SK-N-SH (cell line): ENCODE measurements at regions not wholly inside any gene's neighbourhood (a gene's known extent, or its start where the extent isn't known, plus 50 kb on each side); places are given as distances from the start of the nearest gene placed in this dataset.

Experiments used
- CHD2 ChIP-seq: fragments of 150-350 bp; IDR thresholded peaks from 2 replicates; pipeline ENCODE4 v1.6.1; 2018; ENCODE audit warnings: low read length; ENCODE audit not compliant: partially characterized antibody
- EP300 ChIP-seq, 2 experiments: IDR thresholded peaks; 2 replicates each; pipeline versions ENCODE4 v1.4.0 to v1.6.1; 2012; ENCODE audit warnings: borderline replicate concordance in 1 of 2, low read depth in 1 of 2, low read length in 1 of 2
- EZH2phosphoT487 ChIP-seq: fragments of 200-600 bp; sonication (generic); IDR thresholded peaks from 2 replicates; pipeline ENCODE4 v1.6.1; 2017; ENCODE audit warnings: low read depth, mixed run types, mild to moderate bottlenecking, antibody characterized with exemption, moderate library complexity, borderline replicate concordance
- POLR2AphosphoS5 ChIP-seq: IDR thresholded peaks from 2 replicates; pipeline ENCODE4 v1.6.1; 2012; ENCODE audit warnings: low read depth, low read length
- RAD21 ChIP-seq: IDR thresholded peaks from 2 replicates; pipeline ENCODE4 v1.6.1; 2012; ENCODE audit warnings: mild to moderate bottlenecking, low read length
- RCOR1 ChIP-seq: fragments of 150-350 bp; IDR thresholded peaks from 2 replicates; pipeline ENCODE4 v1.6.1; 2017; ENCODE audit warnings: antibody characterized with exemption, low read length
- RFX5 ChIP-seq: IDR thresholded peaks from 2 replicates; pipeline ENCODE4 v1.6.1; 2012; ENCODE audit warnings: mild to moderate bottlenecking, improper control_type of control experiment, low read length
- RXRA ChIP-seq: IDR thresholded peaks from 2 replicates; pipeline ENCODE4 v1.4.0; 2012; ENCODE audit warnings: low read depth, mild to moderate bottlenecking, borderline replicate concordance
- TCF12 ChIP-seq: IDR thresholded peaks from 2 replicates; pipeline ENCODE4 v1.4.0; 2012
- TF ChIP-seq, protein P1 (sequence below): fragments of 150-350 bp; IDR thresholded peaks from 2 replicates; pipeline ENCODE4 v1.6.1; 2017; ENCODE audit warnings: antibody characterized with exemption, low read length, low read depth, borderline replicate concordance
- TF ChIP-seq, protein P2 (sequence below): fragments of 200-600 bp; sonication (generic); IDR thresholded peaks from 2 replicates; pipeline ENCODE4 v1.6.1; 2017; ENCODE audit warnings: antibody characterized with exemption, mild to moderate bottlenecking, moderate library complexity
- TF ChIP-seq, protein P3 (sequence below): IDR thresholded peaks from 2 replicates; pipeline ENCODE4 v1.6.1; 2012; ENCODE audit warnings: mild to moderate bottlenecking, low read depth, low read length, moderate library complexity

DNA sequence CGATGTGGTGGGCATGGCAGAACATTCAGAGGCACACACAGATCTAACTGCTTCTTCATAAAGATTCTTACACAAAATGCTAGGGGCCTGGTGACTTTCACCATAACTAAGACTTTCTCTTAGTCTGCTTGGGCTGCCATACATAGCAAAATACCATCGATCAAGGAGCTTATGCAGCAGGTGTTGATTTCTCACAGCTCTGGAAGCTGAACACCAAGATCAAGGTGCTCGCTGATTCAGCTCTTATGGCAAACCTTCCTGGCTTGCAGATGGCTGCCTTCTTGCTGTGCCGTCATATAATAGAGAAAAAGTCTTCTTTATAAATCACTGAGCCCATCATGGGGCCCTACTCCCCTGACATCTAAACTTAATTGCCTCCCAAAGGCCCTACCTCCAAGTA is 487.3 kb downstream of the AJAP1 start:
- TF ChIP-seq, protein P1, sequence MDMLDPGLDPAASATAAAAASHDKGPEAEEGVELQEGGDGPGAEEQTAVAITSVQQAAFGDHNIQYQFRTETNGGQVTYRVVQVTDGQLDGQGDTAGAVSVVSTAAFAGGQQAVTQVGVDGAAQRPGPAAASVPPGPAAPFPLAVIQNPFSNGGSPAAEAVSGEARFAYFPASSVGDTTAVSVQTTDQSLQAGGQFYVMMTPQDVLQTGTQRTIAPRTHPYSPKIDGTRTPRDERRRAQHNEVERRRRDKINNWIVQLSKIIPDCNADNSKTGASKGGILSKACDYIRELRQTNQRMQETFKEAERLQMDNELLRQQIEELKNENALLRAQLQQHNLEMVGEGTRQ, result no peak
- TF ChIP-seq, protein P2, sequence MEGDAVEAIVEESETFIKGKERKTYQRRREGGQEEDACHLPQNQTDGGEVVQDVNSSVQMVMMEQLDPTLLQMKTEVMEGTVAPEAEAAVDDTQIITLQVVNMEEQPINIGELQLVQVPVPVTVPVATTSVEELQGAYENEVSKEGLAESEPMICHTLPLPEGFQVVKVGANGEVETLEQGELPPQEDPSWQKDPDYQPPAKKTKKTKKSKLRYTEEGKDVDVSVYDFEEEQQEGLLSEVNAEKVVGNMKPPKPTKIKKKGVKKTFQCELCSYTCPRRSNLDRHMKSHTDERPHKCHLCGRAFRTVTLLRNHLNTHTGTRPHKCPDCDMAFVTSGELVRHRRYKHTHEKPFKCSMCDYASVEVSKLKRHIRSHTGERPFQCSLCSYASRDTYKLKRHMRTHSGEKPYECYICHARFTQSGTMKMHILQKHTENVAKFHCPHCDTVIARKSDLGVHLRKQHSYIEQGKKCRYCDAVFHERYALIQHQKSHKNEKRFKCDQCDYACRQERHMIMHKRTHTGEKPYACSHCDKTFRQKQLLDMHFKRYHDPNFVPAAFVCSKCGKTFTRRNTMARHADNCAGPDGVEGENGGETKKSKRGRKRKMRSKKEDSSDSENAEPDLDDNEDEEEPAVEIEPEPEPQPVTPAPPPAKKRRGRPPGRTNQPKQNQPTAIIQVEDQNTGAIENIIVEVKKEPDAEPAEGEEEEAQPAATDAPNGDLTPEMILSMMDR, result no peak
- TF ChIP-seq EZH2phosphoT487 (no peak), RCOR1 (no peak), RAD21 (no peak), POLR2AphosphoS5 (no peak), CHD2 (no peak), RXRA (no peak), EP300 (IDR thresholded peaks at IDR 0.05; ENCODE audit: borderline replicate concordance in 1 of 2, low read depth in 1 of 2, low read length in 1 of 2) (no peak), TCF12 (no peak), RFX5 (no peak)
- TF ChIP-seq, protein P3, sequence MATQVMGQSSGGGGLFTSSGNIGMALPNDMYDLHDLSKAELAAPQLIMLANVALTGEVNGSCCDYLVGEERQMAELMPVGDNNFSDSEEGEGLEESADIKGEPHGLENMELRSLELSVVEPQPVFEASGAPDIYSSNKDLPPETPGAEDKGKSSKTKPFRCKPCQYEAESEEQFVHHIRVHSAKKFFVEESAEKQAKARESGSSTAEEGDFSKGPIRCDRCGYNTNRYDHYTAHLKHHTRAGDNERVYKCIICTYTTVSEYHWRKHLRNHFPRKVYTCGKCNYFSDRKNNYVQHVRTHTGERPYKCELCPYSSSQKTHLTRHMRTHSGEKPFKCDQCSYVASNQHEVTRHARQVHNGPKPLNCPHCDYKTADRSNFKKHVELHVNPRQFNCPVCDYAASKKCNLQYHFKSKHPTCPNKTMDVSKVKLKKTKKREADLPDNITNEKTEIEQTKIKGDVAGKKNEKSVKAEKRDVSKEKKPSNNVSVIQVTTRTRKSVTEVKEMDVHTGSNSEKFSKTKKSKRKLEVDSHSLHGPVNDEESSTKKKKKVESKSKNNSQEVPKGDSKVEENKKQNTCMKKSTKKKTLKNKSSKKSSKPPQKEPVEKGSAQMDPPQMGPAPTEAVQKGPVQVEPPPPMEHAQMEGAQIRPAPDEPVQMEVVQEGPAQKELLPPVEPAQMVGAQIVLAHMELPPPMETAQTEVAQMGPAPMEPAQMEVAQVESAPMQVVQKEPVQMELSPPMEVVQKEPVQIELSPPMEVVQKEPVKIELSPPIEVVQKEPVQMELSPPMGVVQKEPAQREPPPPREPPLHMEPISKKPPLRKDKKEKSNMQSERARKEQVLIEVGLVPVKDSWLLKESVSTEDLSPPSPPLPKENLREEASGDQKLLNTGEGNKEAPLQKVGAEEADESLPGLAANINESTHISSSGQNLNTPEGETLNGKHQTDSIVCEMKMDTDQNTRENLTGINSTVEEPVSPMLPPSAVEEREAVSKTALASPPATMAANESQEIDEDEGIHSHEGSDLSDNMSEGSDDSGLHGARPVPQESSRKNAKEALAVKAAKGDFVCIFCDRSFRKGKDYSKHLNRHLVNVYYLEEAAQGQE, result no peak
